ENCODE measurements at regions not wholly inside any gene's neighbourhood (a gene's known extent, or its start where the extent isn't known, plus 50 kb on each side); places are given as distances from the start of the nearest gene placed in this dataset.

GRCh38 chr21:18191139-18191538, 53.5 kb upstream of the CHODL start:
- Mint-ChIP-seq H3K9me3 (ENCODE audit: low read depth) (no peaks in the 10 kb centered on the region), H3K27me3 (no peaks in the 10 kb centered on the region), H3K27ac (no peak overlapping the region), H3K4me3 (ENCODE audit: low read depth) (no peak overlapping the region), H3K36me3 (ENCODE audit: insufficient read depth) (no peaks in the 10 kb centered on the region), H3K4me1 (ENCODE audit: low read depth) (no peaks in the 10 kb centered on the region)
- TF ChIP-seq CTCF (IDR thresholded peaks at IDR 0.05; ENCODE audit: unreplicated experiment), result no peak
- no peak for DNase-seq (ENCODE audit: low spot score, unreplicated experiment)

- Mint-ChIP-seq H3K27ac (no peak overlapping the region), H3K4me1 (ENCODE audit: low read depth) (no peaks in the 10 kb centered on the region), H3K27me3 (no peaks in the 10 kb centered on the region), H3K9me3 (ENCODE audit: low read depth) (peaks cover 2% of the 10 kb centered on the region), H3K36me3 (ENCODE audit: insufficient read depth) (no peaks in the 10 kb centered on the region), H3K4me3 (ENCODE audit: low read depth) (no peak overlapping the region)
- no peak for TF ChIP-seq CTCF (IDR thresholded peaks at IDR 0.05; ENCODE audit: unreplicated experiment)
- DNase-seq (ENCODE audit: low spot score, unreplicated experiment), result no peak
Measured at GRCh38 chr21:18178509-18178908, 66.1 kb upstream of the CHODL start.

GRCh38 chr21:18174370-18174769, 70.3 kb upstream of the CHODL start:
- Mint-ChIP-seq H3K4me3 (ENCODE audit: low read depth) (no peak overlapping the region), H3K27ac (no peak overlapping the region), H3K9me3 (ENCODE audit: low read depth) (no peaks in the 10 kb centered on the region), H3K36me3 (ENCODE audit: insufficient read depth) (no peaks in the 10 kb centered on the region), H3K4me1 (ENCODE audit: low read depth) (no peaks in the 10 kb centered on the region), H3K27me3 (no peaks in the 10 kb centered on the region)
- TF ChIP-seq CTCF (IDR thresholded peaks at IDR 0.05; ENCODE audit: unreplicated experiment), result no peak
- no peak for DNase-seq (ENCODE audit: low spot score, unreplicated experiment)

GRCh38 chr21:18170829-18171228, 73.8 kb upstream of the CHODL start:
- no peaks in the 10 kb centered on the region for H3K36me3 Mint-ChIP-seq (ENCODE audit: insufficient read depth)
- H3K27me3 Mint-ChIP-seq, result no peaks in the 10 kb centered on the region
- no peak for TF ChIP-seq CTCF (IDR thresholded peaks at IDR 0.05; ENCODE audit: unreplicated experiment)
- H3K4me3 Mint-ChIP-seq (ENCODE audit: low read depth), result no peak overlapping the region
- no peak overlapping the region for H3K27ac Mint-ChIP-seq
- DNase-seq (ENCODE audit: low spot score, unreplicated experiment), result no peak
- no peaks in the 10 kb centered on the region for H3K9me3 Mint-ChIP-seq (ENCODE audit: low read depth)
- H3K4me1 Mint-ChIP-seq (ENCODE audit: low read depth), result no peaks in the 10 kb centered on the region

- Mint-ChIP-seq H3K36me3 (ENCODE audit: insufficient read depth) (no peaks in the 10 kb centered on the region), H3K4me3 (ENCODE audit: low read depth) (no peak overlapping the region), H3K27me3 (no peaks in the 10 kb centered on the region), H3K9me3 (ENCODE audit: low read depth) (no peaks in the 10 kb centered on the region), H3K27ac (no peak overlapping the region), H3K4me1 (ENCODE audit: low read depth) (no peaks in the 10 kb centered on the region)
- TF ChIP-seq CTCF (IDR thresholded peaks at IDR 0.05; ENCODE audit: unreplicated experiment), result no peak
- DNase-seq (ENCODE audit: low spot score, unreplicated experiment), result no peak
Measured at GRCh38 chr21:18170221-18170620, 74.4 kb upstream of the CHODL start.
